ENCODE measurements at regions not wholly inside any gene's neighbourhood (a gene's known extent, or its start where the extent isn't known, plus 50 kb on each side); places are given as distances from the start of the nearest gene placed in this dataset.

DNA sequence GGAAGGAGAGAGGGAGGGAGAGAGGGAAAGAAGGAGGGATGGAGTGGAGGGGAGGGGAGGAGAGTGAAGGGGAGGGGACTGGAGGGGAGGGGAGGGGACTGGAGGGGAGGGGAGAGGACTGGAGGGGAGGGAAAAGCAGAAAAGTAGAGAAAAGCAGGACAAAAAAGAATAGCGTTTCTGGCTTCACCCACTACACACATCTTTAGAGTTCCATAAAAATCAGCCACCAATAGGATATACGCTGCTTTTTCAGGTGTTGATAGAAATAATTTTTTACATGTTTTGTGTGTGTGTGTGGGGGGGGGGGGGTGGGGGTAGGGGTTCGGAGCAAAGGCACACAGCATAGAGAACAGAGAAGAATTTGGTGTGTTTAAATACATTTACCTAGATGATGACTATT is 1259.1 kb downstream of the EPHA7 start:
- Histone ChIP-seq H3K9ac (ENCODE audit: extremely low read depth, insufficient read length, low read length) (no peak overlapping the region), H2AFZ (ENCODE audit: low read length) (no peak overlapping the region), H3K23ac (ENCODE audit: insufficient read length, low read depth, low read length) (no peak overlapping the region), H4K20me1 (ENCODE audit: control insufficient read depth, insufficient read depth, insufficient read length) (no peaks in the 10 kb centered on the region), H3K4me1 (ENCODE audit: insufficient read depth, low read length) (no peaks in the 10 kb centered on the region), H4K5ac (ENCODE audit: insufficient read length, low read depth, low read length) (no peak overlapping the region), H3K9me3 (ENCODE audit: control insufficient read depth, low read depth, low read length) (no peaks in the 10 kb centered on the region), H2AK5ac (ENCODE audit: insufficient read length, low read length) (no peak overlapping the region), H2BK15ac (ENCODE audit: low read depth, low read length) (no peak overlapping the region), H3K27ac (ENCODE audit: insufficient read length, low read depth, low read length) (no peak overlapping the region), H2BK120ac (ENCODE audit: low read depth, low read length, poor library complexity, severe bottlenecking) (no peak overlapping the region), H3K4me2 (ENCODE audit: insufficient read depth, insufficient read length, low read length) (no peak overlapping the region), H3K79me2 (ENCODE audit: insufficient read depth, low read length) (no peaks in the 10 kb centered on the region), H3K56ac (ENCODE audit: insufficient read length, low read depth, low read length) (no peak overlapping the region), H3K18ac (ENCODE audit: insufficient read length, low read depth, low read length) (no peak overlapping the region), H4K8ac (replicated peaks; ENCODE audit: insufficient read length, low read depth, low read length) (no peak overlapping the region), H2BK20ac (ENCODE audit: low read depth, low read length, poor library complexity, severe bottlenecking) (no peak overlapping the region), H2BK5ac (ENCODE audit: insufficient read length, low read length) (no peak overlapping the region), H3K14ac (ENCODE audit: insufficient read depth, low read length) (no peak overlapping the region), H2BK12ac (ENCODE audit: insufficient read length, low read depth, low read length) (no peak overlapping the region), H3K27me3 (ENCODE audit: insufficient read depth, low read length) (no peaks in the 10 kb centered on the region), H4K91ac (ENCODE audit: insufficient read length, low read depth, low read length) (no peak overlapping the region), H3K4ac (ENCODE audit: low read depth, low read length) (no peak overlapping the region), H3T11ph (ENCODE audit: low read length) (no peak overlapping the region), H3K23me2 (ENCODE audit: insufficient read length, low read depth, low read length, poor library complexity, severe bottlenecking) (no peaks in the 10 kb centered on the region), H3K79me1 (ENCODE audit: insufficient read depth, low read depth, low read length, poor library complexity, severe bottlenecking) (no peaks in the 10 kb centered on the region)
- H3K4me3 Mint-ChIP-seq = no peak overlapping the region
- no peaks in the 10 kb centered on the region for H3K36me3 Mint-ChIP-seq (ENCODE audit: insufficient read depth in 1 of 3, low read depth in 3 of 3)
- 0 out of 4 replicates have a peak, but pooled peaks cover 0 to 2% of the 10 kb centered on the region in 2 experiments for H3K4me1 Mint-ChIP-seq
- no peaks in the 10 kb centered on the region; the same call in 1 of the 2 replicates for H3K27me3 Mint-ChIP-seq (ENCODE audit: low read depth)
- H3K9me3 Mint-ChIP-seq = no peaks in the 10 kb centered on the region
- no peak overlapping the region for H3K27ac Mint-ChIP-seq
- TF ChIP-seq, protein P1, sequence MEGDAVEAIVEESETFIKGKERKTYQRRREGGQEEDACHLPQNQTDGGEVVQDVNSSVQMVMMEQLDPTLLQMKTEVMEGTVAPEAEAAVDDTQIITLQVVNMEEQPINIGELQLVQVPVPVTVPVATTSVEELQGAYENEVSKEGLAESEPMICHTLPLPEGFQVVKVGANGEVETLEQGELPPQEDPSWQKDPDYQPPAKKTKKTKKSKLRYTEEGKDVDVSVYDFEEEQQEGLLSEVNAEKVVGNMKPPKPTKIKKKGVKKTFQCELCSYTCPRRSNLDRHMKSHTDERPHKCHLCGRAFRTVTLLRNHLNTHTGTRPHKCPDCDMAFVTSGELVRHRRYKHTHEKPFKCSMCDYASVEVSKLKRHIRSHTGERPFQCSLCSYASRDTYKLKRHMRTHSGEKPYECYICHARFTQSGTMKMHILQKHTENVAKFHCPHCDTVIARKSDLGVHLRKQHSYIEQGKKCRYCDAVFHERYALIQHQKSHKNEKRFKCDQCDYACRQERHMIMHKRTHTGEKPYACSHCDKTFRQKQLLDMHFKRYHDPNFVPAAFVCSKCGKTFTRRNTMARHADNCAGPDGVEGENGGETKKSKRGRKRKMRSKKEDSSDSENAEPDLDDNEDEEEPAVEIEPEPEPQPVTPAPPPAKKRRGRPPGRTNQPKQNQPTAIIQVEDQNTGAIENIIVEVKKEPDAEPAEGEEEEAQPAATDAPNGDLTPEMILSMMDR (conservative IDR thresholded peaks at IDR 0.05) = no peak
- DNase-seq = no peak
- WGBS (ENCODE audit: extremely low coverage, insufficient read length, low lambda C conversion rate) = no CpG with 5 or more reads among the region's 3 CpGs

Measured in H9 (cell line).